Astrocyte of the cerebellum (primary cell): ENCODE measurements at regions not wholly inside any gene's neighbourhood (a gene's known extent, or its start where the extent isn't known, plus 50 kb on each side); places are given as distances from the start of the nearest gene placed in this dataset.

Experiments
- DNase-seq: peaks from one replicate; pipeline ENCODE4 v3.0.0-alpha.2; 2011; ENCODE audit warnings: low read depth
- H3K4me3 ChIP-seq: 2 replicates; pipeline ENCODE4 v1.5.1; 2011; ENCODE audit warnings: mild to moderate bottlenecking, low read depth, low read length, moderate library complexity
- CTCF ChIP-seq: IDR thresholded peaks from 2 replicates; pipeline ENCODE4 v1.5.1; 2012; ENCODE audit warnings: low read length, low read depth, moderate library complexity, mild to moderate bottlenecking; ENCODE audit errors: missing control alignments
- in situ Hi-C: cut with HindIII; loops from 2 replicates; pipeline ENCODE4 v1.10.0; 2017; ENCODE audit warnings: low sequenced_read_pairs

GRCh38 chr9:101968392-101968791, 229.9 kb upstream of the GRIN3A start:
- in situ Hi-C loops, result no loop called here
- TF ChIP-seq CTCF, result no peak
- DNase-seq, result no peak

DNA sequence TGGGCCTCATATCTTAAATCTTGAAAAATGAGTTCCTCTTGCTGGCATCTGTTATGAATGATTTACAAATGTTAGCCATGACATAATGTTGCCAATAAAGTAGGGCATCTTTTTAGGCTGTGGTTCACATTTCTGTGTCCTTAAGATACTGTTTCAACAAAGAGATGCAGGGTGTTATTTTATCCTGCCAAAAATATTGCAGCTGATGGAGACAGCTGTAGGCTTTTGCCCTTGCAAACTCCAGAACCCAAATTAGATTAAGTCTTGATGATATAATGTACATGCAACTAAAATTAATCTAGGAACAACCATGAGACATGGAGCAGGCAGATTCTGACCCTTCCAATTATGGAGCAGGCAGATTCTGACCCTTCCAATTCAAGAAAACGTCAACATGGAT, 228.2 kb upstream of the GRIN3A start:
- H3K4me3 ChIP-seq, result no peak overlapping the region
- no peak for DNase-seq
- TF ChIP-seq CTCF, result no peak
- in situ Hi-C loops, result no loop called here

More at GRCh38 chr9:101968392-101968791, 229.9 kb upstream of the GRIN3A start:
- H3K4me3 ChIP-seq, result no peak overlapping the region

DNA sequence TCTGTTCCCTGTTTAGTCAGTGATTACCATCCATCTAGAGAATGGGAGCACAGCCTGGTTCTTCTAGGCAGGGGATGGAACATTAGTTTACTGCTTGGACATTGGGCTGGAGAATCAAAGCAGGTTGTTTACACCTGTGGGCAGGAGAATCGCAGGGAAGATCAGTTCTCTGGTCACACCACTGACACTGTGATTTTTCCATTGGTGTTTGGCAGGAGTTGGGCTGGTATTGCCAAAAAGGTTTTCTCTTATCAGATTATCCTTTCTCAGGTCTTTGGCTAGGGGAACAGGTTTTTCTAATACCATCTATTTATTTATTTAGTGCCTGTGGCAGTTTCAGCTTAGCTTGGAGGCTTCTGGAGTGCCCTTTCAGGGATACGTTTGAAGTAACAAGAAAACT, 219.3 kb upstream of the GRIN3A start:
- no peak overlapping the region for H3K4me3 ChIP-seq
- no peak for DNase-seq
- TF ChIP-seq CTCF, result no peak
- in situ Hi-C loops, result no loop called here

GRCh38 chr9:101951598-101951997, 213.2 kb upstream of the GRIN3A start:
- no peak for DNase-seq
- in situ Hi-C loops, result no loop called here
- no peak for TF ChIP-seq CTCF
- no peak overlapping the region for H3K4me3 ChIP-seq

- H3K4me3 ChIP-seq, result no peak overlapping the region
- in situ Hi-C loops, result loop anchor here (5.0 kb wide), 1 partner anchor 69 kb away; no protein-coding TSS in a partner anchor
- TF ChIP-seq CTCF, result no peak
- DNase-seq, result no peak
Measured at GRCh38 chr9:101931756-101932155, 193.3 kb upstream of the GRIN3A start.

DNA sequence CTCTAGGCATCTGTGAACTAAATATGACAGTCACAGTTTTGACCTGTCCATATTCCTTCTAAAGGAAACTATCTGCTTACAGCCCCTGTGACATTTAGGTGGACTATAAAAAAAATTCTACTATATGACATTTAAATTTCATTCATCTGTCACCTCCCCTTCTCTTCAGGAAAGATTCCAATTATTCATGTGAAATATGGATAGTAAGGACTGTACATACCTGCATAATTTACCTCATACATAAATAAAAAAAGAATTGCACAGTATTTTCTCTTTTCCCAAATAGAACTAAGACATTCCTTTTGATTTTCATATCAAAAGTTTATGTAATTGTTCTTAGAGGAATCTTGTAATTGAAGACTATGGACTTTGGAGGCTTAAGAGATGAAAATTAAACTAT, 192.3 kb upstream of the GRIN3A start:
- in situ Hi-C loops, result loop anchor here (5.0 kb wide), 1 partner anchor 68 kb away; no protein-coding TSS in a partner anchor
- no peak overlapping the region for H3K4me3 ChIP-seq
- TF ChIP-seq CTCF, result no peak
- DNase-seq, result no peak

DNA sequence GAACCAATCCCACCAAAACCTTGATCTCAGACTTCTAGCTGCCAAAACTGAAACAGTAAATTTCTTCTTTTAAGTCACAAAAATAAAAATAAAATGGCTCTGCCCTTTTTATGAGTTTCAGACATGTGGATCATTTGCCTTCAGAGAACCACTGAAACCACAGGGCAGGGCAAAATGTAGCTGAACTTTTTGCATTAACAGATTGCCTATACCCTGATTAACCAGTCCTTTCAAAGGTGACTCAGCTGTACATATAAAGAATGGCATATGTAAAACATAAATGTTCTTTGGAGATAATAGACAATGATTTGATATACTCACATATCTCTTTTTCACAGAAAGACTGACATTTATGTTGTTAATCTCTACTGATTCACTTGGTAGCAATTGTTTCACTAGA, 187.1 kb upstream of the GRIN3A start:
- DNase-seq, result no peak
- no peak overlapping the region for H3K4me3 ChIP-seq
- in situ Hi-C loops, result no loop called here
- no peak for TF ChIP-seq CTCF
